ENCODE measurements at regions not wholly inside any gene's neighbourhood (a gene's known extent, or its start where the extent isn't known, plus 50 kb on each side); places are given as distances from the start of the nearest gene placed in this dataset.
"Not testable (repeated sequence)": the region's sequence is repeated elsewhere in the genome, so short reads cannot be mapped to it uniquely, and the experiment has no call there.

GRCh38 chr5:82605441-82605973 is 327.4 kb upstream of the RPS23 start:
- no peak for DNase-seq (ENCODE audit: low read depth, low spot score)

GRCh38 chr5:82603033-82603987 is 325.2 kb upstream of the RPS23 start:
- no peak for DNase-seq (ENCODE audit: low read depth, low spot score)

GRCh38 chr5:82601861-82602260 is 323.7 kb upstream of the RPS23 start:
- DNase-seq (ENCODE audit: low read depth, low spot score), result no peak

- no peak for DNase-seq (ENCODE audit: low read depth, low spot score)
Measured at GRCh38 chr5:82601077-82601476, 322.9 kb upstream of the RPS23 start.

GRCh38 chr5:82599692-82600091 is 321.5 kb upstream of the RPS23 start:
- no peak for DNase-seq (ENCODE audit: low read depth, low spot score)

GRCh38 chr5:82599030-82599429 is 320.9 kb upstream of the RPS23 start:
- DNase-seq (ENCODE audit: low read depth, low spot score), result no peak

- peak; percentile 23 for DNase-seq (ENCODE audit: low read depth, low spot score)
Measured at GRCh38 chr5:82597437-82597836, 319.3 kb upstream of the RPS23 start.

GRCh38 chr5:82596451-82596850 is 318.3 kb upstream of the RPS23 start:
- DNase-seq (ENCODE audit: low read depth, low spot score), result no peak

GRCh38 chr5:82595113-82595512 is 317.0 kb upstream of the RPS23 start:
- DNase-seq (ENCODE audit: low read depth, low spot score), result peak; percentile 26

- DNase-seq (ENCODE audit: low read depth, low spot score), result no peak
Measured at GRCh38 chr5:82594097-82594496, 315.9 kb upstream of the RPS23 start.

- DNase-seq (ENCODE audit: low read depth, low spot score), result no peak
Measured at GRCh38 chr5:82593481-82593880, 315.3 kb upstream of the RPS23 start.

GRCh38 chr5:82591021-82591515 is 312.9 kb upstream of the RPS23 start:
- DNase-seq (ENCODE audit: low read depth, low spot score), result no peak

- no peak for DNase-seq (ENCODE audit: low read depth, low spot score)
Measured at GRCh38 chr5:82590112-82590511, 312.0 kb upstream of the RPS23 start.

- DNase-seq (ENCODE audit: low read depth, low spot score), result no peak
Measured at GRCh38 chr5:82586661-82587310, 308.6 kb upstream of the RPS23 start.

- no peak for DNase-seq (ENCODE audit: low read depth, low spot score)
Measured at GRCh38 chr5:82586181-82586580, 308.0 kb upstream of the RPS23 start.

GRCh38 chr5:82584631-82585030 is 306.5 kb upstream of the RPS23 start:
- DNase-seq (ENCODE audit: low read depth, low spot score), result no peak

GRCh38 chr5:82583331-82583730 is 305.2 kb upstream of the RPS23 start:
- not testable (repeated sequence) for DNase-seq (ENCODE audit: low read depth, low spot score)

- no peak for DNase-seq (ENCODE audit: low read depth, low spot score)
Measured at GRCh38 chr5:82564963-82565362, 286.8 kb upstream of the RPS23 start.

GRCh38 chr5:82563745-82564144 is 285.6 kb upstream of the RPS23 start:
- DNase-seq (ENCODE audit: low read depth, low spot score), result no peak

GRCh38 chr5:82562696-82563240 is 284.6 kb upstream of the RPS23 start:
- peak; percentile 64 for DNase-seq (ENCODE audit: low read depth, low spot score)

GRCh38 chr5:82561797-82562196 is 283.6 kb upstream of the RPS23 start:
- no peak for DNase-seq (ENCODE audit: low read depth, low spot score)

GRCh38 chr5:82560969-82561368 is 282.8 kb upstream of the RPS23 start:
- DNase-seq (ENCODE audit: low read depth, low spot score), result no peak
